Common myeloid progenitor, CD34-positive (primary cell): ENCODE measurements at regions not wholly inside any gene's neighbourhood (a gene's known extent, or its start where the extent isn't known, plus 50 kb on each side); places are given as distances from the start of the nearest gene placed in this dataset.

Experiments
- CTCF ChIA-PET: fragments of 350-600 bp; sonication (Branson Sonifier 250); formaldehyde crosslinking; loops from one replicate; lab custom pipeline; 2021; ENCODE audit warnings: antibody characterized with exemption; lab: Charles Lee
- POLR2A ChIA-PET: fragments of 350-600 bp; sonication (Branson Sonifier 250); formaldehyde crosslinking; loops from one replicate; lab custom pipeline; 2021; ENCODE audit warnings: antibody characterized with exemption; lab: Charles Lee
- DNase-seq, 3 donors: peaks; one replicate each; pipeline versions ENCODE4 v3.0.0 to v3.0.0-alpha.2; 2013
- H3K27ac ChIP-seq, 2 experiments: 1 replicate in 1 of 2; 2 replicates in 1 of 2; pipeline ENCODE4 v1.7.0; 2013; ENCODE audit warnings: inconsistent platforms in 2 of 2, low read length in 2 of 2, mild to moderate bottlenecking in 2 of 2, low read depth in 1 of 2, moderate library complexity in 1 of 2; ENCODE audit not compliant: severe bottlenecking in 2 of 2, insufficient read depth in 1 of 2, poor library complexity in 1 of 2
- H3K27me3 ChIP-seq, 5 experiments: replicated peaks in 2 of 5; 1 replicate in 3 of 5; 2 replicates in 2 of 5; pipeline versions ENCODE4 v1.6.1 to v1.7.0; 2013; ENCODE audit warnings: low read length in 4 of 5, mild to moderate bottlenecking in 2 of 5, moderate library complexity in 2 of 5, inconsistent platforms in 1 of 5; ENCODE audit not compliant: insufficient read depth in 5 of 5, control insufficient read depth in 4 of 5
- H3K36me3 ChIP-seq, 4 experiments: 1 replicate in 2 of 4; 2 replicates in 2 of 4; pipeline versions ENCODE4 v1.6.1 to v1.7.0; 2013; ENCODE audit warnings: low read length in 3 of 4, control low read depth in 1 of 4, mild to moderate bottlenecking in 1 of 4; ENCODE audit not compliant: control insufficient read depth in 4 of 4, insufficient read depth in 4 of 4
- H3K4me1 ChIP-seq, 4 experiments: 1 replicate in 3 of 4; 2 replicates in 1 of 4; pipeline versions ENCODE4 v1.6.1 to v1.7.1; 2013; ENCODE audit warnings: low read length in 3 of 4, mild to moderate bottlenecking in 3 of 4, control low read depth in 1 of 4, inconsistent platforms in 1 of 4, moderate library complexity in 1 of 4; ENCODE audit not compliant: control insufficient read depth in 4 of 4, insufficient read depth in 4 of 4; ENCODE audit errors: control extremely low read depth in 1 of 4
- H3K4me3 ChIP-seq, 7 experiments: 1 replicate in 4 of 7; 2 replicates in 3 of 7; pipeline versions ENCODE4 v1.5.1 to v1.7.0; 2013; ENCODE audit warnings: mild to moderate bottlenecking in 7 of 7, low read length in 6 of 7, moderate library complexity in 6 of 7, inconsistent platforms in 2 of 7, low read depth in 2 of 7, control low read depth in 1 of 7; ENCODE audit not compliant: insufficient read depth in 4 of 7, control insufficient read depth in 1 of 7; ENCODE audit errors: extremely low read depth in 1 of 7
- H3K9me3 ChIP-seq, 5 experiments: 1 replicate in 4 of 5; 2 replicates in 1 of 5; pipeline versions ENCODE4 v1.6.1 to v1.7.1; 2013; ENCODE audit warnings: low read length in 4 of 5, mild to moderate bottlenecking in 2 of 5, inconsistent platforms in 1 of 5, low read depth in 1 of 5, moderate library complexity in 1 of 5; ENCODE audit not compliant: control insufficient read depth in 4 of 5, insufficient read depth in 2 of 5; ENCODE audit errors: control extremely low read depth in 1 of 5
- WGBS: methylation state at CpG from one replicate; pipeline ENCODE4 v1.1.5; 2013; ENCODE audit not compliant: insufficient coverage; 5-methylcytosine and 5-hydroxymethylcytosine counted together

DNA sequence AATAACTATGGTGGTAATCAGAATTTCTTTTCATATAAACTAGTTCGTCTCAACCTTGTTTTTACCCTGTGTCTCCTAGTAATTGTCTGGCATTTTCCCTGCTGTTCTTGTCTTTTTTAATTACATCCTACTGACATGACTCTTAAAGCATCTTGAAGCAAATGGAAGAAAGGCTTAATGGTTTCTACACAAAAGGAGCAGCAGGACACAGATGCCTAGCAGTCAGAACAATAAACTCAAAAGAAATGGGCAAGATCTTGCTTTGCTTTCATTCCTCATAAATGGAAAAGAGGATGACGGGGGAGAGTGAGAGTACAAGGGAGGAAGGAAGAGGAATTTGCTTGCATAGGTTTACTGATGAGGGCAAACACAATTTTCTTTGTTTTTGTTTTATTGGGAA lies 293.2 kb upstream of the EMCN start:
- H3K4me1 ChIP-seq: no peaks in the 10 kb centered on the region
- H3K27ac ChIP-seq: no peak overlapping the region
- no peak overlapping the region for H3K4me3 ChIP-seq
- ChIA-PET CTCF (no interaction called here), POLR2A (no interaction called here)
- no peaks in the 10 kb centered on the region for H3K36me3 ChIP-seq
- WGBS: 100% methylated on average over 1 of the region's 2 CpGs
- no peaks in the 10 kb centered on the region for H3K9me3 ChIP-seq
- H3K27me3 ChIP-seq: no peaks in the 10 kb centered on the region
- DNase-seq: no peak

DNA sequence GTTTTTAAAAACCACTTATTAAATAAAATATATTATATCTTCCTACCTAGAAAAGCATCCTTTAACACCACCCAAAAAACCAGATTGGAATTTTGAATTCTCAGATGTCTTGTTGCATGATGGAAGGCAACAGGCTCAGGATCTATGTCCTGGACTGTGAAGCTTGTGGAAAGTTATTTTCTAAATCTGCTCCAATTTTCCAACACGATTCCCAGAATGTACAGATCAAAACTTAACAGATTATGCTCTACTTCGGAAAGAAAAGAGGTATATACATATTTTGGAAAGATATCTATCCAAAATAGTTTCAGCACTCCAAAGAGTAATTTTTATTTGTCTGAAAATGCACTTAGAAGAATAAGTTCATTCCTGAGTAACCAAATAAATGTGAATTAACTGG lies 291.7 kb upstream of the EMCN start:
- Histone ChIP-seq H3K27ac (no peak overlapping the region), H3K4me3 (no peak overlapping the region), H3K9me3 (no peaks in the 10 kb centered on the region), H3K27me3 (no peaks in the 10 kb centered on the region), H3K36me3 (no peaks in the 10 kb centered on the region), H3K4me1 (no peaks in the 10 kb centered on the region)
- ChIA-PET CTCF (no interaction called here), POLR2A (no interaction called here)
- no CpG with 5 or more reads among the region's 2 CpGs for WGBS
- DNase-seq: no peak

DNA sequence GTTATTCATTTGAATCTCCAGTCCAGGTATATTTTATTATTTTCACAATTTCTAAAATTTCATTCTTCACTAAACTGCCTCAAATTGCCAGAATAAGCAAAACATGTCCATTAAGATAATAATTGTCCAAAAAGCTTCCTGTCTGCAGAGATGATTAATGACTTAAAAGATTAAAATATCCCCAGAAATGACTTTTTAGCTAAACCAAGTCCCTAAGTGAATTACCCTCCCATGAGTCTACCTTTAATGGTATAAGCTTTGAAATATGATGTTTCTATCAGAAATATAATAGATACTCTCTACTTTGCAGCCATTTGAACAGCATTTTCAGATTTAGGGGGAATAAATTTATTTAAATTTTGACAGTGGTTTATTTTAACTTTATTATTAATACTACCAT lies 289.2 kb upstream of the EMCN start:
- no peak overlapping the region for H3K4me3 ChIP-seq
- peaks cover 0 to 2% (median 0%) of the 10 kb centered on the region in 5 experiments for H3K9me3 ChIP-seq
- no peaks in the 10 kb centered on the region for H3K27me3 ChIP-seq
- ChIA-PET CTCF (no interaction called here), POLR2A (no interaction called here)
- no peak overlapping the region for H3K27ac ChIP-seq
- no peaks in the 10 kb centered on the region for H3K36me3 ChIP-seq
- no peaks in the 10 kb centered on the region for H3K4me1 ChIP-seq
- DNase-seq: no peak

DNA sequence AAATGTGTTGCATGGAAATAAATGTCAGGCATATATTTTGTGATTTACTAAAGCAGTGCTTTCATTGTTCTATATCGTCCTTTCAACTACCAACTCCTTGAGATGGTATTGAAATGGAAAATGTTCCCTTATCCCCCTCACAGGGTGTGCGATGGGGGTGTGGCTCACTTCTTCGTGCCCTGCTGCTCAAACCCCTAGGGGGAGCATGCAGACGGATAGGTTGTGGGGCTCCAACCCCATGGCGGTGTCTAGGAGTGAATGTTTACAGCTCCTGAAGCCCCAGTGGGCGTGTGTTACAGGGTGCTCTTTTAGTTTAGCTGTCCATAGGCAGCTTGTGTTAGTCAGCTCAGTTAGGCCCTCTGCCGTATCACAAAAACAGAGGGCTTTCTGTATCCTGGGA lies 287.7 kb upstream of the EMCN start:
- Histone ChIP-seq H3K4me3 (no peak overlapping the region), H3K27ac (no peak overlapping the region), H3K36me3 (no peaks in the 10 kb centered on the region), H3K9me3 (peaks cover 0 to 2% (median 0%) of the 10 kb centered on the region in 5 experiments), H3K27me3 (no peaks in the 10 kb centered on the region), H3K4me1 (no peaks in the 10 kb centered on the region)
- POLR2A ChIA-PET: no interaction called here
- WGBS: 98% methylated on average over 6 of the region's 7 CpGs
- CTCF ChIA-PET: no interaction called here
- no peak for DNase-seq

DNA sequence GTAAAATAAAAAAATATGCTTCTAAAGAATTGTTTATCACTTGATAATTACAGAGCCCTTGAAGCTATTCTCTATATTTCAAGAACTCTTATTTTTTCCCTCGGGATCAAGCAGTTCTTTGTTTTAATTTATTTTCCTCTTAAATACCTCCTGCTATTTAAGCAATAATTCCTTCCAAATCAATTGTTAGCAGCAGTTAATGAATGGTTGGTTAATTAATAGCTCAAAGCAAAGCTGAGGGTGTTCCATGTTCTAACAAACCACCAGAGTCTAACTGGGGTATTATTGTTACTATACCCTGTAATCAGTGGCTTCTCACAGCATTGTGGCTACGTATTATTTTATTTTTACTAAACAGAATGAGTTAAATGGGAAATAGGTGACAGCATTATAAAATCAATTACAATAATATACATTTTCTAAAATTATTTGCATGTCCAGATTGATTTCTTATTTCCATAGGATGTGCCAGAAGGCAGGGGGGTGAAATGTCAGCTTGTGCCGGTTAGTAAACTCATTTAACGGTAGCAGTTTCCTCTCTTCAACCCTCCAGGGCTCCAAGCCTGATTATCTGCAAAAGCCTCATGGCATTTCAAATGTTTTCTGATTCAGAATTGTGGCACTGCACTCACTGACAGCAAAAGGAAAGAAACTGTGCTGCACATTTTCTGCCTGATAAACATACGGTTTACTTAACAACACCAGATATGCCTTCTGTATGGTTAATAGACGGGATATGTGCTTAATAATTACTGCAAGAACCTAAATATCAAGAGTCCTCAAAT lies 286.9 kb upstream of the EMCN start:
- POLR2A ChIA-PET: no interaction called here
- no peak for DNase-seq
- Histone ChIP-seq H3K4me1 (no peaks in the 10 kb centered on the region), H3K4me3 (no peak overlapping the region), H3K27me3 (no peaks in the 10 kb centered on the region), H3K36me3 (no peaks in the 10 kb centered on the region), H3K9me3 (peaks cover 0 to 2% (median 0%) of the 10 kb centered on the region in 5 experiments), H3K27ac (no peak overlapping the region)
- 100% methylated on average over 2 of the region's 6 CpGs for WGBS
- CTCF ChIA-PET: no interaction called here

DNA sequence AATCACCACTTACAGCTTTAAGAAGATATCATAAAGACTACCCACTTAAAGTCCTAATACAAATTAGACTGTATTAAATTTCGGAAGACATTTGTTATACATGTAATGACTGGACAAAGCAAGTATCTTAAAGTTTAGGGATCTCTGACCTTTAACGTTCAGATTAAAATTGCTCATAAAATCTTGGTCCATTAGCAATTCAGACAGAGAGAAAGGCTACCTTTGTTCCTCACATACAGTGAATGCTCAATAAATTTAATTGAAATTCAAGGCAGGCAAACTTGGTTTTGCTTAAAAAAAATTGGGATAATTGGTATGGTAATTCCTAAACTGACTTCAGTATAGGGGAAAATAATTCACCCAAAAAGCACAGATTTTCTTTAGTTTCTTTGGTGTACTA lies 285.9 kb upstream of the EMCN start:
- H3K36me3 ChIP-seq: no peaks in the 10 kb centered on the region
- H3K27ac ChIP-seq: no peak overlapping the region
- CTCF ChIA-PET: no interaction called here
- peaks cover 0 to 2% (median 0%) of the 10 kb centered on the region in 5 experiments for H3K9me3 ChIP-seq
- no CpG with 5 or more reads among the region's 2 CpGs for WGBS
- no peaks in the 10 kb centered on the region for H3K27me3 ChIP-seq
- POLR2A ChIA-PET: no interaction called here
- DNase-seq: no peak
- H3K4me3 ChIP-seq: no peak overlapping the region
- no peaks in the 10 kb centered on the region for H3K4me1 ChIP-seq

DNA sequence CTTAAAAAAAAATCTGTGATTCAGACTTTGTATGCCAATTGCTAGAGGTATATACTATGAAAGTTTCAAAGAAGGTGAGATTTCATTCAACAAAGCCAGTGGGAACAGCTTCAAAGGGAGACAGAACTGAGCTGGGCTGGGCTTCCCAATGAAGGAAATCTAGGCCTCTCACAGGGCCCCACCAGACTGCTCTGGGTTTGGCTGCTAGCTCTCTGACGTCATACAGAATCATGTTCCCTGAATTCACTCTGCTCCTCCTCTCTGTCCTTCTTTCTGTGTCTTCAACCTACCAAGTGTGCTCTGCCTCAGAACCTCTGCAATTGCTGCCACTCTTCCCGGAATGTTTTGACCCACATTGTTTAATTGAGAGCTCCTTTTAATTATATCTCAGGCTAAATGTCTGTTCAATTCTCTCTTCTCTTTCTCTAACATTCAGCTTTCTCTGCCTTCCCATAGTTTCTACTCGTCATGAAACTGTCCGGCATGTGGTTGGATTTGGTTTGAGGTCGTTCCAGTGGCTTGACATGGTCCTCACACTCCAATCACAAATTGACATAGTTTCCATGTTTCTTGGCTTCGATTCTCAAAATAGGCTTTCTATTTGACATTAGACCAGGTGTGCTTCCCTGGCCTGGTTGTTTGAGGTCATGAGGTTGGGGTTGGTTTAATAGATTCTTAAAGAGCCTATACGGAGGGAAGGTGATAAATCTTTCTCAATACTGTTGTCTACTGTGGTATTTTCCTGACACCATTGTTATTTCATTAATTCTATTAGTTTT lies 282.1 kb upstream of the EMCN start:
- no peak overlapping the region for H3K4me3 ChIP-seq
- WGBS: 100% methylated on average over 1 of the region's 7 CpGs
- no peaks in the 10 kb centered on the region for H3K36me3 ChIP-seq
- H3K27ac ChIP-seq: no peak overlapping the region
- no peak for DNase-seq
- H3K9me3 ChIP-seq: peaks cover 0 to 2% (median 0%) of the 10 kb centered on the region in 5 experiments
- no peaks in the 10 kb centered on the region for H3K4me1 ChIP-seq
- no peaks in the 10 kb centered on the region for H3K27me3 ChIP-seq
- ChIA-PET POLR2A (no interaction called here), CTCF (interaction anchor here (1.2 kb wide), 1 partner anchor 14 kb away, joined by 3 read pairs; no protein-coding TSS in a partner anchor)
